ENCODE measurements at regions not wholly inside any gene's neighbourhood (a gene's known extent, or its start where the extent isn't known, plus 50 kb on each side); places are given as distances from the start of the nearest gene placed in this dataset.

GRCh38 chr6:140480852-140481251, 1106.4 kb upstream of the CITED2 start:
- Histone ChIP-seq H3K4me1 (ENCODE audit: insufficient read depth, poor library complexity, severe bottlenecking) (peaks cover 4% of the 10 kb centered on the region), H3K9me3 (ENCODE audit: severe bottlenecking) (no peaks in the 10 kb centered on the region), H3K36me3 (ENCODE audit: low read depth) (no peaks in the 10 kb centered on the region; the same call in 1 of the 2 replicates), H3K27ac (ENCODE audit: poor library complexity, severe bottlenecking) (no peak overlapping the region), H3K27me3 (ENCODE audit: insufficient read depth, poor library complexity, severe bottlenecking) (no peaks in the 10 kb centered on the region), H3K4me3 (ENCODE audit: severe bottlenecking) (no peak overlapping the region)
- DNase-seq (ENCODE audit: low spot score) (no peak), ATAC-seq (ENCODE audit: low read depth) (no peak)
- no peak for TF ChIP-seq CTCF (IDR thresholded peaks at IDR 0.05; ENCODE audit: poor library complexity, severe bottlenecking)

GRCh38 chr6:140478631-140479030, 1104.2 kb upstream of the CITED2 start:
- H3K36me3 ChIP-seq (ENCODE audit: low read depth), result no peaks in the 10 kb centered on the region; the same call in 1 of the 2 replicates
- H3K4me1 ChIP-seq (ENCODE audit: insufficient read depth, poor library complexity, severe bottlenecking), result no peaks in the 10 kb centered on the region
- H3K9me3 ChIP-seq (ENCODE audit: severe bottlenecking), result no peaks in the 10 kb centered on the region
- DNase-seq (ENCODE audit: low spot score), result no peak
- no peak overlapping the region for H3K4me3 ChIP-seq (ENCODE audit: severe bottlenecking)
- H3K27me3 ChIP-seq (ENCODE audit: insufficient read depth, poor library complexity, severe bottlenecking), result no peaks in the 10 kb centered on the region
- ATAC-seq (ENCODE audit: low read depth), result no peak
- no peak for TF ChIP-seq CTCF (IDR thresholded peaks at IDR 0.05; ENCODE audit: poor library complexity, severe bottlenecking)
- H3K27ac ChIP-seq (ENCODE audit: poor library complexity, severe bottlenecking), result no peak overlapping the region

GRCh38 chr6:140475086-140475485, 1100.6 kb upstream of the CITED2 start:
- no peak for DNase-seq (ENCODE audit: low spot score)
- Histone ChIP-seq H3K4me1 (ENCODE audit: insufficient read depth, poor library complexity, severe bottlenecking) (no peaks in the 10 kb centered on the region), H3K27ac (ENCODE audit: poor library complexity, severe bottlenecking) (no peak overlapping the region), H3K36me3 (ENCODE audit: low read depth) (no peaks in the 10 kb centered on the region; the same call in 1 of the 2 replicates), H3K9me3 (ENCODE audit: severe bottlenecking) (no peaks in the 10 kb centered on the region), H3K27me3 (ENCODE audit: insufficient read depth, poor library complexity, severe bottlenecking) (no peaks in the 10 kb centered on the region), H3K4me3 (ENCODE audit: severe bottlenecking) (no peak overlapping the region)
- TF ChIP-seq CTCF (IDR thresholded peaks at IDR 0.05; ENCODE audit: poor library complexity, severe bottlenecking), result no peak
- no peak for ATAC-seq (ENCODE audit: low read depth)

- Histone ChIP-seq H3K9me3 (ENCODE audit: severe bottlenecking) (peaks cover 5% of the 10 kb centered on the region), H3K36me3 (ENCODE audit: low read depth) (no peaks in the 10 kb centered on the region), H3K4me3 (ENCODE audit: severe bottlenecking) (no peak overlapping the region), H3K27me3 (ENCODE audit: insufficient read depth, poor library complexity, severe bottlenecking) (no peaks in the 10 kb centered on the region), H3K27ac (ENCODE audit: poor library complexity, severe bottlenecking) (no peak overlapping the region), H3K4me1 (ENCODE audit: insufficient read depth, poor library complexity, severe bottlenecking) (peaks cover 23% of the 10 kb centered on the region)
- no peak for TF ChIP-seq CTCF (IDR thresholded peaks at IDR 0.05; ENCODE audit: poor library complexity, severe bottlenecking)
- ATAC-seq (ENCODE audit: low read depth) (no peak), DNase-seq (ENCODE audit: low spot score) (no peak)
These were observed 1090.3 kb upstream of the CITED2 start for GRCh38 chr6:140464720-140465119.

GRCh38 chr6:140463312-140463710, 1088.9 kb upstream of the CITED2 start:
- H3K27me3 ChIP-seq (ENCODE audit: insufficient read depth, poor library complexity, severe bottlenecking), result no peaks in the 10 kb centered on the region
- no peak for TF ChIP-seq CTCF (IDR thresholded peaks at IDR 0.05; ENCODE audit: poor library complexity, severe bottlenecking)
- peaks cover 23% of the 10 kb centered on the region for H3K4me1 ChIP-seq (ENCODE audit: insufficient read depth, poor library complexity, severe bottlenecking)
- H3K27ac ChIP-seq (ENCODE audit: poor library complexity, severe bottlenecking), result peak overlapping the region; percentile 82
- no peak for DNase-seq (ENCODE audit: low spot score)
- ATAC-seq (ENCODE audit: low read depth), result 0 out of 3 replicates have a peak, but pooled peaks have one; percentile 8
- no peak overlapping the region for H3K4me3 ChIP-seq (ENCODE audit: severe bottlenecking)
- H3K36me3 ChIP-seq (ENCODE audit: low read depth), result no peaks in the 10 kb centered on the region
- H3K9me3 ChIP-seq (ENCODE audit: severe bottlenecking), result peaks cover 5% of the 10 kb centered on the region

Measured in RWPE2 (cell line).